ENCODE measurements at regions not wholly inside any gene's neighbourhood (a gene's known extent, or its start where the extent isn't known, plus 50 kb on each side); places are given as distances from the start of the nearest gene placed in this dataset.

GRCh38 chr15:60264566-60264965 is 133.2 kb downstream of the ANXA2 start:
- Mint-ChIP-seq H3K27me3 (peaks cover 10 to 43% (median 18%) of the 10 kb centered on the region in 5 donors), H3K4me1 (no peaks in the 10 kb centered on the region), H3K4me3 (no peak overlapping the region), H3K36me3 (no peaks in the 10 kb centered on the region), H3K27ac (no peak overlapping the region), H3K9me3 (peaks cover 0 to 1% (median 0%) of the 10 kb centered on the region in 11 donors)
- Histone ChIP-seq H3K36me3 (ENCODE audit: control insufficient read depth in 2 of 3, insufficient read depth in 3 of 3, low read length in 3 of 3) (no peaks in the 10 kb centered on the region), H3K9me3 (ENCODE audit: control insufficient read depth in 2 of 3, low read length in 3 of 3) (no peaks in the 10 kb centered on the region), H3K4me3 (ENCODE audit: low read length) (no peak overlapping the region), H3K27me3 (ENCODE audit: control insufficient read depth in 2 of 2, insufficient read depth in 2 of 2, low read length in 2 of 2) (peaks cover 0 to 4% of the 10 kb centered on the region in 2 donors), H3K4me1 (ENCODE audit: control insufficient read depth in 2 of 2, insufficient read depth in 2 of 2, low read length in 2 of 2) (no peaks in the 10 kb centered on the region), H3K27ac (ENCODE audit: low read depth, low read length) (no peak overlapping the region)
- ATAC-seq (no peak), DNase-seq (no peak)
- ChIA-PET CTCF (interaction anchor here (0.6 kb wide), 1 partner anchor 67 kb away, joined by 4 read pairs; no protein-coding TSS in a partner anchor), POLR2A (no interaction called here)
- intact Hi-C loops (cut with micrococcal nuclease), result no loop called here

- POLR2A ChIA-PET, result no interaction called here
- H3K4me3 Mint-ChIP-seq, result no peak overlapping the region
Observed at GRCh38 chr15:60265057-60265456, 132.7 kb downstream of the ANXA2 start.

GRCh38 chr15:60272623-60273022 is 125.2 kb downstream of the ANXA2 start:
- no peaks in the 10 kb centered on the region for H3K36me3 ChIP-seq (ENCODE audit: control insufficient read depth in 2 of 3, insufficient read depth in 3 of 3, low read length in 3 of 3)
- no peaks in the 10 kb centered on the region for H3K4me1 ChIP-seq (ENCODE audit: control insufficient read depth in 2 of 2, insufficient read depth in 2 of 2, low read length in 2 of 2)
- POLR2A ChIA-PET, result no interaction called here
- DNase-seq (no peak), ATAC-seq (no peak)
- H3K4me3 ChIP-seq (ENCODE audit: low read length), result no peak overlapping the region
- Mint-ChIP-seq H3K36me3 (peaks cover 0 to 11% (median 7%) of the 10 kb centered on the region in 5 donors), H3K9me3 (peaks cover 6 to 37% (median 12%) of the 10 kb centered on the region in 11 donors), H3K27me3 (peaks cover 18 to 34% (median 30%) of the 10 kb centered on the region in 5 donors), H3K27ac (no peak overlapping the region), H3K4me1 (no peaks in the 10 kb centered on the region), H3K4me3 (no peak overlapping the region)
- H3K9me3 ChIP-seq (ENCODE audit: control insufficient read depth in 2 of 3, low read length in 3 of 3), result peaks cover 0 to 7% (median 0%) of the 10 kb centered on the region in 3 experiments
- peaks cover 0 to 5% of the 10 kb centered on the region in 2 donors for H3K27me3 ChIP-seq (ENCODE audit: control insufficient read depth in 2 of 2, insufficient read depth in 2 of 2, low read length in 2 of 2)
- H3K27ac ChIP-seq (ENCODE audit: low read depth, low read length), result no peak overlapping the region
- CTCF ChIA-PET, result no interaction called here
- intact Hi-C loops (cut with micrococcal nuclease), result no loop called here

More at GRCh38 chr15:60265057-60265456, 132.7 kb downstream of the ANXA2 start:
- H3K4me3 ChIP-seq (ENCODE audit: low read length), result no peak overlapping the region
- no peak overlapping the region for H3K27ac Mint-ChIP-seq
- no peaks in the 10 kb centered on the region for H3K36me3 ChIP-seq (ENCODE audit: control insufficient read depth in 2 of 3, insufficient read depth in 3 of 3, low read length in 3 of 3)
- H3K27me3 Mint-ChIP-seq, result peaks cover 10 to 40% (median 19%) of the 10 kb centered on the region in 5 donors
- no peaks in the 10 kb centered on the region for H3K9me3 ChIP-seq (ENCODE audit: control insufficient read depth in 2 of 3, low read length in 3 of 3)
- no peak overlapping the region for H3K27ac ChIP-seq (ENCODE audit: low read depth, low read length)
- CTCF ChIA-PET, result no interaction called here
- no peaks in the 10 kb centered on the region for H3K4me1 Mint-ChIP-seq
- no peaks in the 10 kb centered on the region for H3K4me1 ChIP-seq (ENCODE audit: control insufficient read depth in 2 of 2, insufficient read depth in 2 of 2, low read length in 2 of 2)
- intact Hi-C loops (cut with micrococcal nuclease), result no loop called here
- H3K27me3 ChIP-seq (ENCODE audit: control insufficient read depth in 2 of 2, insufficient read depth in 2 of 2, low read length in 2 of 2), result peaks cover 0 to 4% of the 10 kb centered on the region in 2 donors
- H3K36me3 Mint-ChIP-seq, result no peaks in the 10 kb centered on the region
- ATAC-seq (no peak), DNase-seq (no peak)
- peaks cover 0 to 1% (median 0%) of the 10 kb centered on the region in 11 donors for H3K9me3 Mint-ChIP-seq

GRCh38 chr15:60275624-60276023 is 122.2 kb downstream of the ANXA2 start:
- peaks cover 0 to 7% (median 0%) of the 10 kb centered on the region in 3 experiments for H3K9me3 ChIP-seq (ENCODE audit: control insufficient read depth in 2 of 3, low read length in 3 of 3)
- no peak overlapping the region for H3K27ac Mint-ChIP-seq
- ChIA-PET POLR2A (no interaction called here), CTCF (no interaction called here)
- H3K4me1 Mint-ChIP-seq, result no peaks in the 10 kb centered on the region
- H3K4me1 ChIP-seq (ENCODE audit: control insufficient read depth in 2 of 2, insufficient read depth in 2 of 2, low read length in 2 of 2), result no peaks in the 10 kb centered on the region
- H3K27ac ChIP-seq (ENCODE audit: low read depth, low read length), result no peak overlapping the region
- no peak overlapping the region for H3K4me3 Mint-ChIP-seq
- peaks cover 6 to 37% (median 12%) of the 10 kb centered on the region in 11 donors for H3K9me3 Mint-ChIP-seq
- peaks cover 0 to 11% (median 7%) of the 10 kb centered on the region in 5 donors for H3K36me3 Mint-ChIP-seq
- no peaks in the 10 kb centered on the region for H3K36me3 ChIP-seq (ENCODE audit: control insufficient read depth in 2 of 3, insufficient read depth in 3 of 3, low read length in 3 of 3)
- peaks cover 18 to 45% (median 27%) of the 10 kb centered on the region in 5 donors for H3K27me3 Mint-ChIP-seq
- no peak for DNase-seq
- no peak overlapping the region for H3K4me3 ChIP-seq (ENCODE audit: low read length)
- intact Hi-C loops (cut with micrococcal nuclease), result no loop called here
- peaks cover 4 to 5% of the 10 kb centered on the region in 2 donors for H3K27me3 ChIP-seq (ENCODE audit: control insufficient read depth in 2 of 2, insufficient read depth in 2 of 2, low read length in 2 of 2)
- no peak for ATAC-seq

- peaks cover 6 to 37% (median 28%) of the 10 kb centered on the region in 5 donors for H3K27me3 Mint-ChIP-seq
- Histone ChIP-seq H3K27ac (ENCODE audit: low read depth, low read length) (no peak overlapping the region), H3K27me3 (ENCODE audit: control insufficient read depth in 2 of 2, insufficient read depth in 2 of 2, low read length in 2 of 2) (peaks cover 0 to 4% of the 10 kb centered on the region in 2 donors), H3K4me1 (ENCODE audit: control insufficient read depth in 2 of 2, insufficient read depth in 2 of 2, low read length in 2 of 2) (no peaks in the 10 kb centered on the region), H3K9me3 (ENCODE audit: control insufficient read depth in 2 of 3, low read length in 3 of 3) (peaks cover 0 to 7% (median 0%) of the 10 kb centered on the region in 3 experiments), H3K36me3 (ENCODE audit: control insufficient read depth in 2 of 3, insufficient read depth in 3 of 3, low read length in 3 of 3) (no peaks in the 10 kb centered on the region), H3K4me3 (ENCODE audit: low read length) (no peak overlapping the region)
- no peak overlapping the region for H3K4me3 Mint-ChIP-seq
- CTCF ChIA-PET, result no interaction called here
- peaks cover 6 to 26% (median 12%) of the 10 kb centered on the region in 11 donors for H3K9me3 Mint-ChIP-seq
- intact Hi-C loops (cut with micrococcal nuclease), result no loop called here
- H3K4me1 Mint-ChIP-seq, result no peaks in the 10 kb centered on the region
- peaks cover 0 to 11% (median 7%) of the 10 kb centered on the region in 5 donors for H3K36me3 Mint-ChIP-seq
- H3K27ac Mint-ChIP-seq, result no peak overlapping the region
- no peak for DNase-seq
- POLR2A ChIA-PET, result no interaction called here
- no peak for ATAC-seq
Observed at GRCh38 chr15:60278879-60279278, 118.9 kb downstream of the ANXA2 start.

- no peak overlapping the region for H3K27ac Mint-ChIP-seq
- H3K9me3 Mint-ChIP-seq, result peaks cover 5 to 19% (median 9%) of the 10 kb centered on the region in 11 donors
- ChIA-PET CTCF (no interaction called here), POLR2A (no interaction called here)
- H3K36me3 Mint-ChIP-seq, result peaks cover 0 to 8% (median 5%) of the 10 kb centered on the region in 5 donors
- no peak overlapping the region for H3K27ac ChIP-seq (ENCODE audit: low read depth, low read length)
- H3K9me3 ChIP-seq (ENCODE audit: control insufficient read depth in 2 of 3, low read length in 3 of 3), result peaks cover 0 to 4% (median 0%) of the 10 kb centered on the region in 3 experiments
- H3K4me3 ChIP-seq (ENCODE audit: low read length), result no peak overlapping the region
- no peaks in the 10 kb centered on the region for H3K36me3 ChIP-seq (ENCODE audit: control insufficient read depth in 2 of 3, insufficient read depth in 3 of 3, low read length in 3 of 3)
- intact Hi-C loops (cut with micrococcal nuclease), result no loop called here
- ATAC-seq (no peak), DNase-seq (no peak)
- peaks cover 13 to 49% (median 34%) of the 10 kb centered on the region in 5 donors for H3K27me3 Mint-ChIP-seq
- H3K4me3 Mint-ChIP-seq, result no peak overlapping the region
- H3K4me1 Mint-ChIP-seq, result no peaks in the 10 kb centered on the region
- no peaks in the 10 kb centered on the region for H3K4me1 ChIP-seq (ENCODE audit: control insufficient read depth in 2 of 2, insufficient read depth in 2 of 2, low read length in 2 of 2)
- H3K27me3 ChIP-seq (ENCODE audit: control insufficient read depth in 2 of 2, insufficient read depth in 2 of 2, low read length in 2 of 2), result peaks cover 0 to 4% of the 10 kb centered on the region in 2 donors
Observed at GRCh38 chr15:60280259-60280658, 117.5 kb downstream of the ANXA2 start.

- Mint-ChIP-seq H3K27me3 (peaks cover 13 to 45% (median 19%) of the 10 kb centered on the region in 5 donors), H3K36me3 (no peaks in the 10 kb centered on the region), H3K27ac (no peak overlapping the region), H3K4me1 (no peaks in the 10 kb centered on the region), H3K9me3 (peaks cover 0 to 3% (median 0%) of the 10 kb centered on the region in 11 donors), H3K4me3 (no peak overlapping the region)
- Histone ChIP-seq H3K4me3 (ENCODE audit: low read length) (no peak overlapping the region), H3K9me3 (ENCODE audit: control insufficient read depth in 2 of 3, low read length in 3 of 3) (no peaks in the 10 kb centered on the region), H3K4me1 (ENCODE audit: control insufficient read depth in 2 of 2, insufficient read depth in 2 of 2, low read length in 2 of 2) (no peaks in the 10 kb centered on the region), H3K27me3 (ENCODE audit: control insufficient read depth in 2 of 2, insufficient read depth in 2 of 2, low read length in 2 of 2) (peaks cover 0 to 2% of the 10 kb centered on the region in 2 donors), H3K36me3 (ENCODE audit: control insufficient read depth in 2 of 3, insufficient read depth in 3 of 3, low read length in 3 of 3) (no peaks in the 10 kb centered on the region), H3K27ac (ENCODE audit: low read depth, low read length) (no peak overlapping the region)
- DNase-seq (no peak), ATAC-seq (no peak)
- CTCF ChIA-PET, result no interaction called here
- intact Hi-C loops (cut with micrococcal nuclease), result no loop called here
- POLR2A ChIA-PET, result no interaction called here
Observed at GRCh38 chr15:60283936-60284335, 113.8 kb downstream of the ANXA2 start.
